Esophagus squamous epithelium (tissue), 5 donors: ENCODE measurements at regions not wholly inside any gene's neighbourhood (a gene's known extent, or its start where the extent isn't known, plus 50 kb on each side); places are given as distances from the start of the nearest gene placed in this dataset.

Experiments used
- DNase-seq: peaks from one replicate; lab custom pipeline; 2025; lab: John Stamatoyannopoulos, UW
- H3K27ac ChIP-seq, 4 donors: fragments of 200-600 bp; sonication (generic); one replicate each; pipeline ENCODE4 v1.5.1; 2016 to 2019; ENCODE audit warnings: mild to moderate bottlenecking in 1 of 4
- H3K27me3 ChIP-seq, 4 donors: fragments of 200-600 bp; sonication (generic); 1 replicate in 3 of 4; 2 replicates in 1 of 4; pipeline versions ENCODE4 v1.5.1 to v1.6.0; 2017 to 2021; ENCODE audit warnings: antibody characterized with exemption in 1 of 4
- H3K36me3 ChIP-seq, 3 donors: fragments of 200-600 bp; sonication (generic); one replicate each; pipeline ENCODE4 v1.5.1; 2016 to 2019
- H3K4me1 ChIP-seq, 3 donors: fragments of 200-600 bp; sonication (generic); one replicate each; pipeline ENCODE4 v1.5.1; 2017 to 2019
- H3K4me3 ChIP-seq, 4 donors: fragments of 200-600 bp; sonication (generic); 1 replicate in 3 of 4; 2 replicates in 1 of 4; pipeline ENCODE4 v1.5.1; 2016 to 2019; ENCODE audit warnings: mild to moderate bottlenecking in 2 of 4, moderate library complexity in 1 of 4
- H3K9me3 ChIP-seq, 3 donors: fragments of 200-600 bp; sonication (generic); one replicate each; pipeline ENCODE4 v1.5.1; 2016 to 2019
- POLR2A ChIP-seq, 4 donors: fragments of 450-650 bp; IDR thresholded peaks; one replicate each; pipeline ENCODE4 v1.6.1; 2017; ENCODE audit warnings: antibody characterized with exemption in 4 of 4, mild to moderate bottlenecking in 4 of 4, moderate library complexity in 3 of 4
- WGBS, 2 donors: methylation state at CpG; one replicate each; pipeline ENCODE4 v1.1.5; 2018; 5-methylcytosine and 5-hydroxymethylcytosine counted together
- intact Hi-C: fragments of 100-400 bp; cut with DNase I; formaldehyde crosslinking; loops from one replicate; pipeline ENCODE4 v1.15.0; 2022
- TF ChIP-seq, protein P1 (sequence below), 6 experiments: fragments of 450-650 bp in 4 of 6; fragments of 200-600 bp in 2 of 6; sonication (generic) in 2 of 6; IDR thresholded peaks; one replicate each; pipeline ENCODE4 v1.5.1; 2016 to 2019; ENCODE audit warnings: antibody characterized with exemption in 6 of 6, mild to moderate bottlenecking in 4 of 6, moderate library complexity in 4 of 6
- donor health status: DM: yes; HTN: yes; CAD: no.

DNA sequence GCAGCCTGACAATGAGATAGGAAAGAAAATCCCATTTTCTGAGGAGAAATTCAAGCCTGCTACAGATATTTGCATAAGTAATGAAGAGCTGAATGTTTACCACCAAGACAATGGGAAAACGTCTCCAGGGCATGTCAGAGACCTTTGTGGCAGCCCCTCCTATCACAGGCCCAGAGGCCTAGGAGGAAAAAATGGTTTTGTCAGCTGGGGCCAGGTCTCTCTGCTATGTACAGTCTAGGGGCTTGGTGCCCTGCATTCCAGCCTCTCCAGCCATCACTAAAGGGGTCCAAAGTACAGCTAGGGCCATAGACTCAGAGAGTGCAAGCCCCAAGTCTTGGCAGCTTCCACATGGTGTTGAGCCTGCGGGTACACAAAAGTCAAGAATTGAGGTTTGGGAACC, 361.6 kb upstream of the ANXA10 start:
- WGBS, 2 donors, result 50 to 58% methylated on average over 2 of the region's 2 CpGs
- no peak for DNase-seq
- H3K9me3 ChIP-seq, result peaks cover 0 to 17% (median 0%) of the 10 kb centered on the region in 3 donors

DNA sequence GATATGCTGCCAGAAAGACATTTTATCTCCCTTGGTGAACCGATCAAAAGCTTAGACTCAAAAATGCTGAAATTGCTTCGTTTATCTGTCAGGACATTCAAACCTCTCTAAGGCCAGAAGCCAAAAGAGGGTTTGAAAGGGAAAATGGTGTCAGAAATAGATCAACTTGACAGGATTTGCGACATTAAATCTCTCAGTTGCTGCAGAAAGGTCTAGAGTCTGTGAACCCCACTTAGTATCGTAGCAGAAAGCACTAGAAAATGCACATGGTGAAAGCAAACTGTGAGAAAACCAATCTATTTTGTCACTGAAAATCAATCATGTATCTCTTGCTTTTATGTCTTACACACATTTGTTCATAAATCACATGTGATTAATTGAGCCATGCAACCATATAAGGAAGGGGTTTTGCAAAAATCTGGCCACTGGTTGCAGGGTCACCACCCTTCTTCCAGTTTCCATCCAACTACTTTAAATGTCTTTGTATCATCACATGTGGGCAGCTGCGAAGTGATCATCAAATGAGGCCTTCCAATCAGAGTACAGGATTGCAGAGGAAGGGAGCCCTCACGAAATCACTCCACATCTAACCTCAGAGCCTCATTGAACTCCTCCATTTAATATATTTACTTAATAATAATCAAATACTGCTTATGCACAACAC, 347.2 kb upstream of the ANXA10 start:
- Histone ChIP-seq H3K36me3 (no peaks in the 10 kb centered on the region), H3K27me3 (no peaks in the 10 kb centered on the region), H3K4me3 (no peak overlapping the region), H3K9me3 (no peaks in the 10 kb centered on the region), H3K4me1 (no peaks in the 10 kb centered on the region), H3K27ac (no peak overlapping the region)
- DNase-seq, result no peak
- intact Hi-C loops, result no loop called here
- WGBS, 2 donors, result 56 to 58% methylated on average over 6 of the region's 6 CpGs
- no peak for TF ChIP-seq POLR2A (IDR thresholded peaks at IDR 0.05)
- TF ChIP-seq, protein P1, sequence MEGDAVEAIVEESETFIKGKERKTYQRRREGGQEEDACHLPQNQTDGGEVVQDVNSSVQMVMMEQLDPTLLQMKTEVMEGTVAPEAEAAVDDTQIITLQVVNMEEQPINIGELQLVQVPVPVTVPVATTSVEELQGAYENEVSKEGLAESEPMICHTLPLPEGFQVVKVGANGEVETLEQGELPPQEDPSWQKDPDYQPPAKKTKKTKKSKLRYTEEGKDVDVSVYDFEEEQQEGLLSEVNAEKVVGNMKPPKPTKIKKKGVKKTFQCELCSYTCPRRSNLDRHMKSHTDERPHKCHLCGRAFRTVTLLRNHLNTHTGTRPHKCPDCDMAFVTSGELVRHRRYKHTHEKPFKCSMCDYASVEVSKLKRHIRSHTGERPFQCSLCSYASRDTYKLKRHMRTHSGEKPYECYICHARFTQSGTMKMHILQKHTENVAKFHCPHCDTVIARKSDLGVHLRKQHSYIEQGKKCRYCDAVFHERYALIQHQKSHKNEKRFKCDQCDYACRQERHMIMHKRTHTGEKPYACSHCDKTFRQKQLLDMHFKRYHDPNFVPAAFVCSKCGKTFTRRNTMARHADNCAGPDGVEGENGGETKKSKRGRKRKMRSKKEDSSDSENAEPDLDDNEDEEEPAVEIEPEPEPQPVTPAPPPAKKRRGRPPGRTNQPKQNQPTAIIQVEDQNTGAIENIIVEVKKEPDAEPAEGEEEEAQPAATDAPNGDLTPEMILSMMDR (IDR thresholded peaks at IDR 0.05), result no peak

More for the DNA sequence above, 361.6 kb upstream of the ANXA10 start:
- no peak overlapping the region for H3K27ac ChIP-seq
- no peaks in the 10 kb centered on the region for H3K36me3 ChIP-seq
- H3K27me3 ChIP-seq, result no peaks in the 10 kb centered on the region
- TF ChIP-seq, protein P1 (IDR thresholded peaks at IDR 0.05), result no peak
- no peak for TF ChIP-seq POLR2A (IDR thresholded peaks at IDR 0.05)
- intact Hi-C loops, result no loop called here
- H3K4me3 ChIP-seq, result no peak overlapping the region
- H3K4me1 ChIP-seq, result no peaks in the 10 kb centered on the region

DNA sequence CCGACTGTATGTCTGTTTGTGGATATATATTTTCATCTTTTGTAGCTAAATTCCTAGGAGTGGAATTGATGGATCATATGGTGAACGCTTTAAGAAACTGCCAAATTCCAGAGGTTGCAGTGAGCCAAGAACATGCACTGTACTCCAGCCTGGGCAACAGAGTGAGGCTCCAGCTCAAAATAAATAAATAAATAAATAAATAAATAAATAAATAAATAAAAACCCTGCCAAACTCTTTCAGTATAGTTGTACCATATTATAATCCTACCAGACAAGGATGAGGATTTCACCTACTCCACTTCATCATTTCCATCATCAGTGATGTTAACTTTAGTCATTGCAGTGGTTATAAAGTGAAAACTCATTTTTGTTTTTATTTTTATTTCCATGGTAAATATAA, 325.1 kb upstream of the ANXA10 start:
- WGBS, 2 donors, result 80 to 83% methylated on average over 2 of the region's 2 CpGs
- TF ChIP-seq, protein P1 (IDR thresholded peaks at IDR 0.05), result no peak
- H3K27me3 ChIP-seq, result no peaks in the 10 kb centered on the region
- no peak overlapping the region for H3K4me3 ChIP-seq
- H3K9me3 ChIP-seq, result no peaks in the 10 kb centered on the region
- DNase-seq, result no peak
- no peak overlapping the region for H3K27ac ChIP-seq
- intact Hi-C loops, result no loop called here
- no peaks in the 10 kb centered on the region for H3K36me3 ChIP-seq
- no peaks in the 10 kb centered on the region for H3K4me1 ChIP-seq

DNA sequence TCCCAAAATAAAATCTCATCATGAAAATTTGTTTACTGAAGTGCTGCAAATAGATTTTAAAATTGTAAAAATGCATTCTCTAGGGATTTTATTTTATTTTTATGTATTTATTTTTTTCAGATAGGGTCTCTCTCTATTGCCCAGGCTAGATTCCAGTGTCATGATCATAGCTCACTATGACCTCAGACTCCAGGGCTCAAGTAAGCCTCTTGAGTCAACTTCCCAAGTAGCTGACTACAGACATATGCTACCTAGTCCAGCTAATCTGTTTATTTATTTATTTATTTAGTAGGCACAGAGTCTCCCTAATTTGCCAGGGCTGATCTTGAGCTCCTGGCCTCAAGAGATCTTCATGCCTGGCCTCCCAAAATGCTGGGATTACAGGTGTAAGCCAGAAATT, 317.7 kb upstream of the ANXA10 start:
- Histone ChIP-seq H3K4me3 (no peak overlapping the region), H3K4me1 (no peaks in the 10 kb centered on the region), H3K27ac (no peak overlapping the region), H3K36me3 (no peaks in the 10 kb centered on the region), H3K27me3 (no peaks in the 10 kb centered on the region), H3K9me3 (no peaks in the 10 kb centered on the region)
- DNase-seq, result no peak
- intact Hi-C loops, result no loop called here
- TF ChIP-seq POLR2A (IDR thresholded peaks at IDR 0.05), result no peak
- TF ChIP-seq, protein P1 (IDR thresholded peaks at IDR 0.05), result no peak

DNA sequence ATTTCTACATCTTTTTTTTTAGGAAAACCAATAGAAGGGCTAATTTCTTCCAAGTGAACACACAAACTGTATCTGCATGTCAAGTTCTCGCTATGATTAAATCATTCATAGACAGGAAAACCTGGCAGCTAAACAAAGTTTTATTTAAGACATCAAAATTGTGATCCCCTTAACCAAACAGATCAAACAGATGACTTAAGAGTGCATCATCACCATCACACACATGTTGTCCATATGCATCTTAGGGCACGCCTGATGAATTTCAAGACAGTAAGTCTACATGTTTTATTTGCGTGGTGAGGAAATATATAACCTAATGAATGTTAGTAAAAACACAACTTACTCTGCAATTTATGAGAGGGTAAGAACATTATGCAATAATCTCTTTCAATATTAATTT, 317.0 kb upstream of the ANXA10 start:
- H3K4me3 ChIP-seq, result no peak overlapping the region
- H3K9me3 ChIP-seq, result no peaks in the 10 kb centered on the region
- WGBS, 2 donors, result 28 to 51% methylated on average over 3 of the region's 3 CpGs
- no peaks in the 10 kb centered on the region for H3K4me1 ChIP-seq
- no peaks in the 10 kb centered on the region for H3K27me3 ChIP-seq
- no peak for DNase-seq
- H3K36me3 ChIP-seq, result no peaks in the 10 kb centered on the region
- no peak overlapping the region for H3K27ac ChIP-seq
- TF ChIP-seq POLR2A (IDR thresholded peaks at IDR 0.05), result no peak
- TF ChIP-seq, protein P1 (IDR thresholded peaks at IDR 0.05), result no peak
- intact Hi-C loops, result no loop called here
